ENCODE measurements at regions not wholly inside any gene's neighbourhood (a gene's known extent, or its start where the extent isn't known, plus 50 kb on each side); places are given as distances from the start of the nearest gene placed in this dataset.

DNA sequence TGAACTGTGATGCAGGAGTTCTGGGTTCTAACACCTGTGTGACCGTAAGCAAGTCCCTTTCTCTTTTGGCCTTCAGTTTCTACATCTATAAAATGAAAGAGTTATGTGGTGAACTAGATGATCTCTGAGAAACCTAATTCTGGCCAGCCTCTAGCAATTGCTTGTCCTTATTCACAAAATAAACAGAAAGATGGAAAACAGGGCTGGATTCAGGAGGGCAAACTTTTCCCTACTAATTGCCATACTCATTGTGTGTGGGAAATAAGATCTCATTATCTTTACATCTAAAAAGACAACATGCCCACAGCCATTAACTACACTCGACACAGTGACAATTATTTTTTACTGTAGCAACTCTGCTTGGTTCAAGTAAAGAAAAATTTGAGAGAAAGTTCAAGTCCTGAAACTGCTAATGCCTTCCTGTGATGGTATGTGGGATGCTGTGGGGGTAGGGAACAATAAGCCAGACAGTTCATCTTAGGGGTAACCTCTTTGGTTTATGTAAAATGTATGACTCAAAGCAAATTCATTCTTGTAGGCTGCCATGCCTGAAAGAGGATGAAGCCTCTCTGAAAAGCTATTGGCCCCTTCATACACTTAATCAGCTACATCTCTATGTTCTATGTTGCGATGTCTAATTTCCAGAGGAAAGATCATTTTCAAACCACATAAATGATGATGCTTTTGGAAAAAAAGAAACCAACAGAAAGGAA is 177.6 kb upstream of the BCL6 start:
- Mint-ChIP-seq H3K27ac (no peak overlapping the region), H3K9me3 (peaks cover 26% of the 10 kb centered on the region), H3K36me3 (peaks cover 26% of the 10 kb centered on the region), H3K4me1 (peaks cover 25% of the 10 kb centered on the region), H3K4me3 (no peak overlapping the region), H3K27me3 (ENCODE audit: low read depth) (peaks cover 6% of the 10 kb centered on the region; the same call in 1 of the 2 replicates)
- DNase-seq (ENCODE audit: low spot score), result no peak
- TF ChIP-seq KAT7 (CRISPR knock-in tag; IDR thresholded peaks at IDR 0.05; ENCODE audit: borderline replicate concordance), result no peak
- TF ChIP-seq ZNF219 (CRISPR knock-in tag; IDR thresholded peaks at IDR 0.05; ENCODE audit: borderline replicate concordance), result no peak
- no peak for TF ChIP-seq JUN (CRISPR knock-in tag; IDR thresholded peaks at IDR 0.05)
- no peak for TF ChIP-seq RELA (CRISPR knock-in tag; IDR thresholded peaks at IDR 0.05; ENCODE audit: borderline replicate concordance)
- TF ChIP-seq, protein P1, sequence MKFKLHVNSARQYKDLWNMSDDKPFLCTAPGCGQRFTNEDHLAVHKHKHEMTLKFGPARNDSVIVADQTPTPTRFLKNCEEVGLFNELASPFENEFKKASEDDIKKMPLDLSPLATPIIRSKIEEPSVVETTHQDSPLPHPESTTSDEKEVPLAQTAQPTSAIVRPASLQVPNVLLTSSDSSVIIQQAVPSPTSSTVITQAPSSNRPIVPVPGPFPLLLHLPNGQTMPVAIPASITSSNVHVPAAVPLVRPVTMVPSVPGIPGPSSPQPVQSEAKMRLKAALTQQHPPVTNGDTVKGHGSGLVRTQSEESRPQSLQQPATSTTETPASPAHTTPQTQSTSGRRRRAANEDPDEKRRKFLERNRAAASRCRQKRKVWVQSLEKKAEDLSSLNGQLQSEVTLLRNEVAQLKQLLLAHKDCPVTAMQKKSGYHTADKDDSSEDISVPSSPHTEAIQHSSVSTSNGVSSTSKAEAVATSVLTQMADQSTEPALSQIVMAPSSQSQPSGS (CRISPR knock-in tag; IDR thresholded peaks at IDR 0.05; ENCODE audit: borderline replicate concordance, low read depth), result no peak
- TF ChIP-seq ZNF263 (CRISPR knock-in tag; IDR thresholded peaks at IDR 0.05; ENCODE audit: low read depth), result no peak
- no peak for TF ChIP-seq ZNF671 (CRISPR knock-in tag; IDR thresholded peaks at IDR 0.05)
- no peak for ATAC-seq
- CTCF ChIA-PET, result no interaction called here
- POLR2A ChIA-PET, result no interaction called here

DNA sequence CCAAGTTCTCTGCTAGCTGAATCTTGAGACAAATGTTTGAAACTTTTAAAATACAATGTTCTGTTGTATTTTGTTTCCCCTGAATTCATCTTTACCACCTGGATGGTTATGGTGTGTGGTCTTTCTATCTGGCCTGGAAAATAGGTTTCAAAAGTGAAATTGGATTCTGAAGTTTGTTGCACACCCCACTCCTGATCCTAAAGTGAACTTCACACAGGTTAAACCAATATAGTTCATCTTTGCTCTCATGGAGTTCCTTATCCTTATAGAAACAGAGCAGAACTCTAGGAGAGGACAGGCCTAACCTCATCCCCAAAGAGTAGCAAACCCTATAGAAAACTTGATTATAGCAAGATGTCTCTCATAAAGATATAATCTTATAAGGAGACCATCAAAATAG is 179.4 kb upstream of the BCL6 start:
- H3K9me3 Mint-ChIP-seq, result peaks cover 26% of the 10 kb centered on the region
- POLR2A ChIA-PET, result no interaction called here
- 0 out of 2 replicates have a peak, but pooled peaks cover 3% of the 10 kb centered on the region for H3K27me3 Mint-ChIP-seq (ENCODE audit: low read depth)
- ATAC-seq (no peak), DNase-seq (ENCODE audit: low spot score) (no peak)
- peaks cover 26% of the 10 kb centered on the region for H3K36me3 Mint-ChIP-seq
- H3K4me3 Mint-ChIP-seq, result no peak overlapping the region
- CTCF ChIA-PET, result no interaction called here
- TF ChIP-seq CREB1 (CRISPR knock-in tag; IDR thresholded peaks at IDR 0.05) (no peak), ZNF121 (CRISPR knock-in tag; IDR thresholded peaks at IDR 0.05) (no peak), ETV6 (CRISPR knock-in tag; IDR thresholded peaks at IDR 0.05) (no peak), ZNF671 (CRISPR knock-in tag; IDR thresholded peaks at IDR 0.05) (no peak), ZNF396 (CRISPR knock-in tag; IDR thresholded peaks at IDR 0.05; ENCODE audit: borderline replicate concordance) (no peak), NFATC4 (CRISPR knock-in tag; IDR thresholded peaks at IDR 0.05) (no peak)
- TF ChIP-seq, protein P2, sequence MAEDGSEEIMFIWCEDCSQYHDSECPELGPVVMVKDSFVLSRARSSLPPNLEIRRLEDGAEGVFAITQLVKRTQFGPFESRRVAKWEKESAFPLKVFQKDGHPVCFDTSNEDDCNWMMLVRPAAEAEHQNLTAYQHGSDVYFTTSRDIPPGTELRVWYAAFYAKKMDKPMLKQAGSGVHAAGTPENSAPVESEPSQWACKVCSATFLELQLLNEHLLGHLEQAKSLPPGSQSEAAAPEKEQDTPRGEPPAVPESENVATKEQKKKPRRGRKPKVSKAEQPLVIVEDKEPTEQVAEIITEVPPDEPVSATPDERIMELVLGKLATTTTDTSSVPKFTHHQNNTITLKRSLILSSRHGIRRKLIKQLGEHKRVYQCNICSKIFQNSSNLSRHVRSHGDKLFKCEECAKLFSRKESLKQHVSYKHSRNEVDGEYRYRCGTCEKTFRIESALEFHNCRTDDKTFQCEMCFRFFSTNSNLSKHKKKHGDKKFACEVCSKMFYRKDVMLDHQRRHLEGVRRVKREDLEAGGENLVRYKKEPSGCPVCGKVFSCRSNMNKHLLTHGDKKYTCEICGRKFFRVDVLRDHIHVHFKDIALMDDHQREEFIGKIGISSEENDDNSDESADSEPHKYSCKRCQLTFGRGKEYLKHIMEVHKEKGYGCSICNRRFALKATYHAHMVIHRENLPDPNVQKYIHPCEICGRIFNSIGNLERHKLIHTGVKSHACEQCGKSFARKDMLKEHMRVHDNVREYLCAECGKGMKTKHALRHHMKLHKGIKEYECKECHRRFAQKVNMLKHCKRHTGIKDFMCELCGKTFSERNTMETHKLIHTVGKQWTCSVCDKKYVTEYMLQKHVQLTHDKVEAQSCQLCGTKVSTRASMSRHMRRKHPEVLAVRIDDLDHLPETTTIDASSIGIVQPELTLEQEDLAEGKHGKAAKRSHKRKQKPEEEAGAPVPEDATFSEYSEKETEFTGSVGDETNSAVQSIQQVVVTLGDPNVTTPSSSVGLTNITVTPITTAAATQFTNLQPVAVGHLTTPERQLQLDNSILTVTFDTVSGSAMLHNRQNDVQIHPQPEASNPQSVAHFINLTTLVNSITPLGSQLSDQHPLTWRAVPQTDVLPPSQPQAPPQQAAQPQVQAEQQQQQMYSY (CRISPR knock-in tag; IDR thresholded peaks at IDR 0.05), result no peak
- TF ChIP-seq, protein P3, sequence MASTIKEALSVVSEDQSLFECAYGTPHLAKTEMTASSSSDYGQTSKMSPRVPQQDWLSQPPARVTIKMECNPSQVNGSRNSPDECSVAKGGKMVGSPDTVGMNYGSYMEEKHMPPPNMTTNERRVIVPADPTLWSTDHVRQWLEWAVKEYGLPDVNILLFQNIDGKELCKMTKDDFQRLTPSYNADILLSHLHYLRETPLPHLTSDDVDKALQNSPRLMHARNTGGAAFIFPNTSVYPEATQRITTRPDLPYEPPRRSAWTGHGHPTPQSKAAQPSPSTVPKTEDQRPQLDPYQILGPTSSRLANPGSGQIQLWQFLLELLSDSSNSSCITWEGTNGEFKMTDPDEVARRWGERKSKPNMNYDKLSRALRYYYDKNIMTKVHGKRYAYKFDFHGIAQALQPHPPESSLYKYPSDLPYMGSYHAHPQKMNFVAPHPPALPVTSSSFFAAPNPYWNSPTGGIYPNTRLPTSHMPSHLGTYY (CRISPR knock-in tag; IDR thresholded peaks at IDR 0.05), result no peak
- TF ChIP-seq, protein P4, sequence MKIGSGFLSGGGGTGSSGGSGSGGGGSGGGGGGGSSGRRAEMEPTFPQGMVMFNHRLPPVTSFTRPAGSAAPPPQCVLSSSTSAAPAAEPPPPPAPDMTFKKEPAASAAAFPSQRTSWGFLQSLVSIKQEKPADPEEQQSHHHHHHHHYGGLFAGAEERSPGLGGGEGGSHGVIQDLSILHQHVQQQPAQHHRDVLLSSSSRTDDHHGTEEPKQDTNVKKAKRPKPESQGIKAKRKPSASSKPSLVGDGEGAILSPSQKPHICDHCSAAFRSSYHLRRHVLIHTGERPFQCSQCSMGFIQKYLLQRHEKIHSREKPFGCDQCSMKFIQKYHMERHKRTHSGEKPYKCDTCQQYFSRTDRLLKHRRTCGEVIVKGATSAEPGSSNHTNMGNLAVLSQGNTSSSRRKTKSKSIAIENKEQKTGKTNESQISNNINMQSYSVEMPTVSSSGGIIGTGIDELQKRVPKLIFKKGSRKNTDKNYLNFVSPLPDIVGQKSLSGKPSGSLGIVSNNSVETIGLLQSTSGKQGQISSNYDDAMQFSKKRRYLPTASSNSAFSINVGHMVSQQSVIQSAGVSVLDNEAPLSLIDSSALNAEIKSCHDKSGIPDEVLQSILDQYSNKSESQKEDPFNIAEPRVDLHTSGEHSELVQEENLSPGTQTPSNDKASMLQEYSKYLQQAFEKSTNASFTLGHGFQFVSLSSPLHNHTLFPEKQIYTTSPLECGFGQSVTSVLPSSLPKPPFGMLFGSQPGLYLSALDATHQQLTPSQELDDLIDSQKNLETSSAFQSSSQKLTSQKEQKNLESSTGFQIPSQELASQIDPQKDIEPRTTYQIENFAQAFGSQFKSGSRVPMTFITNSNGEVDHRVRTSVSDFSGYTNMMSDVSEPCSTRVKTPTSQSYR (CRISPR knock-in tag; IDR thresholded peaks at IDR 0.05), result no peak
- TF ChIP-seq, protein P5, sequence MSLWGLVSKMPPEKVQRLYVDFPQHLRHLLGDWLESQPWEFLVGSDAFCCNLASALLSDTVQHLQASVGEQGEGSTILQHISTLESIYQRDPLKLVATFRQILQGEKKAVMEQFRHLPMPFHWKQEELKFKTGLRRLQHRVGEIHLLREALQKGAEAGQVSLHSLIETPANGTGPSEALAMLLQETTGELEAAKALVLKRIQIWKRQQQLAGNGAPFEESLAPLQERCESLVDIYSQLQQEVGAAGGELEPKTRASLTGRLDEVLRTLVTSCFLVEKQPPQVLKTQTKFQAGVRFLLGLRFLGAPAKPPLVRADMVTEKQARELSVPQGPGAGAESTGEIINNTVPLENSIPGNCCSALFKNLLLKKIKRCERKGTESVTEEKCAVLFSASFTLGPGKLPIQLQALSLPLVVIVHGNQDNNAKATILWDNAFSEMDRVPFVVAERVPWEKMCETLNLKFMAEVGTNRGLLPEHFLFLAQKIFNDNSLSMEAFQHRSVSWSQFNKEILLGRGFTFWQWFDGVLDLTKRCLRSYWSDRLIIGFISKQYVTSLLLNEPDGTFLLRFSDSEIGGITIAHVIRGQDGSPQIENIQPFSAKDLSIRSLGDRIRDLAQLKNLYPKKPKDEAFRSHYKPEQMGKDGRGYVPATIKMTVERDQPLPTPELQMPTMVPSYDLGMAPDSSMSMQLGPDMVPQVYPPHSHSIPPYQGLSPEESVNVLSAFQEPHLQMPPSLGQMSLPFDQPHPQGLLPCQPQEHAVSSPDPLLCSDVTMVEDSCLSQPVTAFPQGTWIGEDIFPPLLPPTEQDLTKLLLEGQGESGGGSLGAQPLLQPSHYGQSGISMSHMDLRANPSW (CRISPR knock-in tag; conservative IDR thresholded peaks at IDR 0.05; ENCODE audit: low read depth), result no peak
- H3K27ac Mint-ChIP-seq, result no peak overlapping the region
- peaks cover 7% of the 10 kb centered on the region for H3K4me1 Mint-ChIP-seq

All from WTC11 (cell line).